Jurkat, Clone E6-1 (cell line): ENCODE measurements at regions not wholly inside any gene's neighbourhood (a gene's known extent, or its start where the extent isn't known, plus 50 kb on each side); places are given as distances from the start of the nearest gene placed in this dataset.
"Not testable (repeated sequence)": the region's sequence is repeated elsewhere in the genome, so short reads cannot be mapped to it uniquely, and the experiment has no call there.

Experiments
- DNase-seq: peaks from one replicate; pipeline ENCODE4 v3.0.0-alpha.2; 2011; ENCODE audit warnings: low read depth, low spot score
- H3K4me3 ChIP-seq: 2 replicates; pipeline ENCODE4 v1.5.1; 2011; ENCODE audit warnings: mild to moderate bottlenecking, low read length, control low read depth, moderate library complexity

- no peak overlapping the region for H3K4me3 ChIP-seq
- DNase-seq, result no peak
Measured at GRCh38 chr13:54486421-54487166, 1458.0 kb downstream of the OLFM4 start.

DNA sequence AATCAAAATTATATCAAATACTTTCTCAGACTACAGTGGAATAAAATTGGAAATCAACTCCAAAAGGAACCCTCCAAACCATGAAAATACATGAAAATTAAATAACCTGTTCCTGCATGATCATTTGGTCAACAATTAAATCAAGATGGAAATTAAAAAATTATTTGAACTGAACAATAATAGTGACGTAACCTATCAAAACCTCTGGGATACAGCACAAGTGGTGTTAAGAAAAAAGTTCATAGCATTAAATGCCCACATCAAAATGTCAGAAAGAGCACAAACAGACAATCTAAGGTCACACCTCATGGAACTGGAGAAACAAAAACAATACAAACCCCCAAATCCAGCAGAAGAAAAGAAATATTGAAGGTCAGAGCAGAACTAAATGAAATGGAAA lies 1460.7 kb downstream of the OLFM4 start:
- H3K4me3 ChIP-seq, result no peak overlapping the region
- no peak for DNase-seq

DNA sequence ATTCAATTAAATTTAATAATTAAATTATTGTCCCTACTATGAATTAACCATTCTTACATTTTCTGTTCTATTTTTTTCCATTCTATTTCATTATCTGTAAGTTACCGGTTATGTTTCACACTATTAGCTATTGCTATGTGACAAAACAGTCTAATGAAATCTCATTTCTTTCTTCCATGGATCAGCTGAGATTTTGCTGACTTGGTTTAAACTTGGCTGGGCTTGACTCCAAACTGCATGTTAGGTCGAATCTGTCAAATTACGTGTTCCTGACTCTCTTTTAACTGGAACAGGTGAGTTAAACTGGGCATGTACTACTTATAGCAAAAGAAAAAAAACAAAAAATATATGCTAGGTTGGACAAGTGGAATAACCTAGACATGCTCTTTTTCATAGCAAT lies 1464.4 kb downstream of the OLFM4 start:
- H3K4me3 ChIP-seq, result no peak overlapping the region

GRCh38 chr13:54511366-54511765 lies 1482.8 kb downstream of the OLFM4 start:
- no peak for DNase-seq
- H3K4me3 ChIP-seq, result no peak overlapping the region

More for the DNA sequence above, 1464.4 kb downstream of the OLFM4 start:
- DNase-seq, result no peak

DNA sequence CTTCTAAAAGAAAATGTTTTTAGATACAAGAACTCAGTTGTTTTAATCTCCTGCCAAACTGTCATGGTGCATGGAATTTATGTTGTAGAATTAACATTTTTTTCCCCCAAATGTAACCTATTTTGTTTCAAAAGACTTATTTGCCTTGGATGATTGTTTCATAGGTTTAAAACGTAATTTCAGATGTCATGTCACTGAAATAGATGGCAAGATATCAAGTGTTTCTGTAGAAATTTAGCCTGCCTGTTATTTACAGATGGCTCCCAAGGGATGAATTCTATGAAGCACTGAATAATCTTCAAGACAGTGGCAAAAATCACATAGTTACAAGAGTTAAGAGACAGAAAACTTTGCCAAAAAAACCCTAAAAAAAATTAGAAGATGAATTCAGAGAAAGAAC lies 1484.6 kb downstream of the OLFM4 start:
- H3K4me3 ChIP-seq, result no peak overlapping the region
- no peak for DNase-seq

DNA sequence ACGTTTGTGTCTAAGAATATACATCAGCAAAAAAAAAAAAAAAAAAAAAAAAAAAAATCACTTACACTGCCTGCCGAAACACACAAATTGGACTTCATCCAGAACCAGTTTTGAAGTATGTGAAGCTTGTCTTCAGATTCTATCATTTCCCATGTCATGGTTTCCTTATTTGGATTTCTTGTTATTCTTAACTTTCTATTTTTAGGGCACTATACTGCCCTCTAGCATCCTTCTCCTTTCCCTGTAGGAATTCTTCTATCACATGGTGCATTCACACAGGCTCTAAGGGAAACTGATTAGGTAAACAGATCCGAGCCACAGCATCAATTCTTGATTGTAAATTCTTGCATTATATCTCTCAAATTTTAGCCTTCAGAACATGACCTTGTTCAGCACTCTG lies 1507.5 kb downstream of the OLFM4 start:
- no peak overlapping the region for H3K4me3 ChIP-seq
- DNase-seq, result no peak

GRCh38 chr13:54563286-54563685 lies 1534.7 kb downstream of the OLFM4 start:
- H3K4me3 ChIP-seq, result no peak overlapping the region
- no peak for DNase-seq

- not testable (repeated sequence) for H3K4me3 ChIP-seq, DNase-seq
Measured at GRCh38 chr13:54572037-54572436, 1543.4 kb downstream of the OLFM4 start.

- DNase-seq, result no peak
- H3K4me3 ChIP-seq, result no peak overlapping the region
Measured at GRCh38 chr13:54573186-54573585, 1544.6 kb downstream of the OLFM4 start.

GRCh38 chr13:54574791-54575190 lies 1546.2 kb downstream of the OLFM4 start:
- no peak for DNase-seq
- no peak overlapping the region for H3K4me3 ChIP-seq

DNA sequence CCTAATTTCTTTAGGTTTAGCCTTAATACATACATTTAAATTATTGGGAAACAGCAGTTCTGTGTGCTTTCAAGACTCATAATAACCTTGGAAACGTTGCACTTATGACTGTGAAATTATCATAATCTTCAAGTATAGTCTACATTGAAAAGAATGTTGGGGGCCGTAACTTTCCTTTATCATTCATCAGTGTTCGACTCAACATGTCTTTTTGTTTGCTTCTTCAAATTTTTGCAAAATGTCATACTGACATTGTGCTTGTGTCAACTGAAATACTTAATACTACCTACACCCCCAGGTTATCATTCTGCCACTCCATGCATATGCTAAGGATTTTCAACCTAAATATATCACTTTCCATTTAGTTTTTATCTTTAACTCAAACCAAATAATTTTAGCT lies 1562.9 kb downstream of the OLFM4 start:
- no peak for DNase-seq
- H3K4me3 ChIP-seq, result no peak overlapping the region

- no peak for DNase-seq
- H3K4me3 ChIP-seq, result no peak overlapping the region
Measured at GRCh38 chr13:54592201-54592600, 1563.6 kb downstream of the OLFM4 start.

GRCh38 chr13:54593504-54593903 lies 1564.9 kb downstream of the OLFM4 start:
- DNase-seq, result no peak
- H3K4me3 ChIP-seq, result no peak overlapping the region

GRCh38 chr13:54597540-54598088 lies 1569.0 kb downstream of the OLFM4 start:
- H3K4me3 ChIP-seq, result no peak overlapping the region
- DNase-seq, result no peak

DNA sequence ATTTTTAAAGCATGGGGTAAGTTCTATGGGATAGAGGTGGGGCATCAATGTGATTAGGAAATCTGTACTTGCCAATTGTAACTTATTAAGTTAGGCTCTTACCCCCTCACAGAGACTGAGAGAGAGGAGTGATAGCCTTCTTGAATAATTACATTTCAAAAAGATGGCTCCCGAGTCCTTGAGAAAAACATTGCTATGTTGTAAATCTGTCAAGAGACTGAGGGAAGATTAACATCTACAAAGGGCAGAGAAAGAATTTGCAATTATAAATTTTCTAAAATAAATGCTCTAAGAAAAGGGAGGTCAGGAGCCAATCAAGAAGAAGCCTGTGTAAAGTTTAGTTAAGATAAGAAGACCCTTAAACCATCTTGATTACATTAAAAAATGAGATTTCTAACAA lies 1570.8 kb downstream of the OLFM4 start:
- DNase-seq, result no peak
- H3K4me3 ChIP-seq, result no peak overlapping the region

DNA sequence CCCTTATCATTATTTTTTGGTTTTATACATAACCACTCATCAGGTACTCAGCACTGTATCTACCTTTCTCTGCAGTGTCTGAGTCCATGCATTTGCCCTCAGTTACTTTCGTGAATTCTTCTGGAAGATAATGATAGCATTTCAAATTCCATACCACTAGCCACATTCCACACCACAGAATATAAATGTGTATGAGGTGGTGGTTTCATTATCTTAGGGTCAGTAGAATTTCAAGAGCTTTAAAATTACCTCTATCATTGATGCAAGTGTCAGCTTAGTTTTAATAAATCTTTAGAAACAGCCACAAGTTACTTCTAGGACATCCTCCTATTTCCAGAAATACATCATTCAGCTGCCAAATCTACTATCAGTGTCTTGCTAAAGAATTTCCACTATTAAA lies 1578.3 kb downstream of the OLFM4 start:
- no peak for DNase-seq
- H3K4me3 ChIP-seq, result no peak overlapping the region

DNA sequence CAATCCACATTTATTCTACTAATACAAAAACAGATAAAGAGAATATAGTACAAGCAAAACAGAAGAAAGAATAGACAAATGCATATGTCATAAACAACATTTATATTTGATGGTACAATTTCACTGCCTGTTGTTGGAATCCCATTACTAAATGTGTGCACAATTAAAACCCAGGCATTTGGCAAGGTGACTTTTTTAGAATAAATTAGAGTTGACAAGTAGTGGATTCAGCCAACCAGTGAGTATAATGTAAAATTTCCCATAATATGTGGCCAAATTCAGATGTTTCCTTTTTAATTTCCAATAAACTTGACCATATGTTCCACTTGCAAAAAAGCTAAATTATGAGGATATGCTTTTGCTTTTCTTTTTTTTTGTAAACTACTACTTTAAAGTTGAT lies 1578.8 kb downstream of the OLFM4 start:
- DNase-seq, result no peak
- H3K4me3 ChIP-seq, result no peak overlapping the region

DNA sequence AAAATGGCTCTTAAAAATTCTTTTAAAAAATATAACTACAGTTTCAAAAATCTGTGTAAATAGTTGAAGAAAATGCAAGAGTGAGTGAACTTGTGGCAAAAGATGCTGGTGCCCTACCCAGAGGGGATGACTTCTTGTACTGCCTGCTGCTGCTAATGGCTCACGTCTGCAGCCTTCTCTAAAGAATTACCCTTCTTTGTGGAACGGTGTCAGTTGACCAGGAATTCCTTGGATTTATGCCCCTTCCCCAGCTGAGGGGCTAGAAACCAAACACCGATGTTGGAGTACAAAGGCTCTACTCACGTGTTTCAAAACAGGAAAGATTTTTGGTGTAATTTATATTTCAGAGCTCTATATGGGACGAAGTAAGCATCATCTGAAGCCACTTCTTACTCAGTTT lies 1582.8 kb downstream of the OLFM4 start:
- no peak for DNase-seq
- H3K4me3 ChIP-seq, result no peak overlapping the region

- no peak for DNase-seq
- no peak overlapping the region for H3K4me3 ChIP-seq
Measured at GRCh38 chr13:54614726-54615125, 1586.1 kb downstream of the OLFM4 start.

DNA sequence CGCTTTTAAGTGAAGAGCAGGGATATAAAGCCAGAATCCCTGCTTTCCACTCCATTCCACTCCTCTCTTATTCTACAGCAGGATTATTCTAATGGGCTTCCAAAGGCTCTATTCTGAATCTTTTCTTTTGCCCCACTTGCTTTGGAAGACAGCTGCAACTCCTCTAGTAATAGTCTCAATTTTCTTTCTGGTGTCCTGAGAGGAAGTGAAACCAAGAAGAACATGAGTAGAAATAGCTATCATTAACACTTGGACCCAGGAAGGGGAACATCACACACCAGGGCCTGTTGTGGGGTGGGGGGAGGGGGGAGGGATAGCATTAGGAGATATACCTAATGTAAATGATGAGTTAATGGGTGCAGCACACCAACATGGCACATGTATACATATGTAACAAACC lies 1597.9 kb downstream of the OLFM4 start:
- not testable (repeated sequence) for H3K4me3 ChIP-seq, DNase-seq
